Hepatocyte (in vitro differentiated cells): ENCODE measurements at regions not wholly inside any gene's neighbourhood (a gene's known extent, or its start where the extent isn't known, plus 50 kb on each side); places are given as distances from the start of the nearest gene placed in this dataset.

Experiments used
- EZH2phosphoT487 ChIP-seq: fragments of 200-600 bp; sonication (generic); IDR thresholded peaks from one replicate; pipeline ENCODE4 v1.6.1; 2018; ENCODE audit warnings: antibody characterized with exemption, mild to moderate bottlenecking, low read depth, moderate library complexity; ENCODE audit not compliant: unreplicated experiment, severe bottlenecking
- TF ChIP-seq, protein P1 (sequence below): fragments of 200-600 bp; sonication (generic); IDR thresholded peaks from 2 replicates; pipeline ENCODE4 v1.5.1; 2016; ENCODE audit warnings: antibody characterized with exemption, mild to moderate bottlenecking; ENCODE audit not compliant: poor library complexity

DNA sequence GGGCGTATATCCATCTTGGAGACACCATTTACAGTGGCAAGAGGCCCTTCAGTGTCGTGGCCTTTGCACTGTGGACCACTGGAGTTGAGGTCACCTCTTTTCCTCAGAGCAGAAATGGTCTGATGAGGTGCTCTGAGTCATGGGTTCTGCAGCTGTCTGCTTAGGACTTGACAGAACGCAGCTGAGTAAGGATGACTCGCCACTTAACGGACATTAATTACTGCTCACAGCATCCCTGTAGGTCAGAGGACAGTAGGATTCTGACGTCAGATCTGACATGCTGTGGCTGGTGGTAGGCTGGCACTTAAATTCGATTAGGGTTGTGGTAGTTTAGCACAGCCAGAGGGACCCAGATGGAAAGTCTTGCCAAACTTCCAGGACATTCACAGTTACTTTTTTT is 479.4 kb downstream of the DMAC1 start:
- TF ChIP-seq, protein P1, sequence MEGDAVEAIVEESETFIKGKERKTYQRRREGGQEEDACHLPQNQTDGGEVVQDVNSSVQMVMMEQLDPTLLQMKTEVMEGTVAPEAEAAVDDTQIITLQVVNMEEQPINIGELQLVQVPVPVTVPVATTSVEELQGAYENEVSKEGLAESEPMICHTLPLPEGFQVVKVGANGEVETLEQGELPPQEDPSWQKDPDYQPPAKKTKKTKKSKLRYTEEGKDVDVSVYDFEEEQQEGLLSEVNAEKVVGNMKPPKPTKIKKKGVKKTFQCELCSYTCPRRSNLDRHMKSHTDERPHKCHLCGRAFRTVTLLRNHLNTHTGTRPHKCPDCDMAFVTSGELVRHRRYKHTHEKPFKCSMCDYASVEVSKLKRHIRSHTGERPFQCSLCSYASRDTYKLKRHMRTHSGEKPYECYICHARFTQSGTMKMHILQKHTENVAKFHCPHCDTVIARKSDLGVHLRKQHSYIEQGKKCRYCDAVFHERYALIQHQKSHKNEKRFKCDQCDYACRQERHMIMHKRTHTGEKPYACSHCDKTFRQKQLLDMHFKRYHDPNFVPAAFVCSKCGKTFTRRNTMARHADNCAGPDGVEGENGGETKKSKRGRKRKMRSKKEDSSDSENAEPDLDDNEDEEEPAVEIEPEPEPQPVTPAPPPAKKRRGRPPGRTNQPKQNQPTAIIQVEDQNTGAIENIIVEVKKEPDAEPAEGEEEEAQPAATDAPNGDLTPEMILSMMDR = no peak
- no peak for TF ChIP-seq EZH2phosphoT487
